ENCODE measurements at regions not wholly inside any gene's neighbourhood (a gene's known extent, or its start where the extent isn't known, plus 50 kb on each side); places are given as distances from the start of the nearest gene placed in this dataset.

DNA sequence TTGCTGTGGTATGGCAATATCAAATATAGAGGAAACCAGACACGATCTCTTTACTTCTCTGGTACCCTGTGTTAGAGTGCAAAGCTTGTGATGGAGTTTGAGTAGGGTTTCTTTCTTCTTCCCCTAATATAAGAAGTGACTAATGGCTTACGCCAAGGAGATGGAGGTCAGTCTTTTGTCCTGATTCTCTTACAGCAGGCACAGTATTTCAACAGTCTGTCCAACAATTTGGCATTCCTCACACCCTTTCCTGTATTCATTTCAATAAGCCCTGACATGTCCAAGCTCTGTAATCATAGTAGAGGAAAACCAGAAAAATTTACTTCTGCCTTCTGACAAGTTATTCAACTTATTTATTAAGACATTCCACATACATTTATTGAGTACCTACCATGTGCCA, 546.2 kb downstream of the TMEM135 start:
- Mint-ChIP-seq H3K4me1 (no peaks in the 10 kb centered on the region), H3K27me3 (ENCODE audit: low read depth in 2 of 2) (no peaks in the 10 kb centered on the region), H3K36me3 (peaks cover 7% of the 10 kb centered on the region), H3K27ac (no peak overlapping the region), H3K9me3 (peaks cover 7 to 9% of the 10 kb centered on the region in 2 donors), H3K4me3 (no peak overlapping the region)
- ATAC-seq, result no peak
- H3K4me3 ChIP-seq (ENCODE audit: low read length), result no peak overlapping the region
- TF ChIP-seq, protein P1, sequence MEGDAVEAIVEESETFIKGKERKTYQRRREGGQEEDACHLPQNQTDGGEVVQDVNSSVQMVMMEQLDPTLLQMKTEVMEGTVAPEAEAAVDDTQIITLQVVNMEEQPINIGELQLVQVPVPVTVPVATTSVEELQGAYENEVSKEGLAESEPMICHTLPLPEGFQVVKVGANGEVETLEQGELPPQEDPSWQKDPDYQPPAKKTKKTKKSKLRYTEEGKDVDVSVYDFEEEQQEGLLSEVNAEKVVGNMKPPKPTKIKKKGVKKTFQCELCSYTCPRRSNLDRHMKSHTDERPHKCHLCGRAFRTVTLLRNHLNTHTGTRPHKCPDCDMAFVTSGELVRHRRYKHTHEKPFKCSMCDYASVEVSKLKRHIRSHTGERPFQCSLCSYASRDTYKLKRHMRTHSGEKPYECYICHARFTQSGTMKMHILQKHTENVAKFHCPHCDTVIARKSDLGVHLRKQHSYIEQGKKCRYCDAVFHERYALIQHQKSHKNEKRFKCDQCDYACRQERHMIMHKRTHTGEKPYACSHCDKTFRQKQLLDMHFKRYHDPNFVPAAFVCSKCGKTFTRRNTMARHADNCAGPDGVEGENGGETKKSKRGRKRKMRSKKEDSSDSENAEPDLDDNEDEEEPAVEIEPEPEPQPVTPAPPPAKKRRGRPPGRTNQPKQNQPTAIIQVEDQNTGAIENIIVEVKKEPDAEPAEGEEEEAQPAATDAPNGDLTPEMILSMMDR (IDR thresholded peaks at IDR 0.05), result no peak
- H3K9me3 ChIP-seq (ENCODE audit: control insufficient read depth, insufficient read depth, low read length), result peaks cover 11% of the 10 kb centered on the region
- DNase-seq, result no peak
- H3K27me3 ChIP-seq (ENCODE audit: control insufficient read depth, insufficient read depth, low read length), result no peaks in the 10 kb centered on the region
- intact Hi-C loops (cut with micrococcal nuclease), result no loop called here
- H3K36me3 ChIP-seq (ENCODE audit: control insufficient read depth, insufficient read depth, low read length), result no peaks in the 10 kb centered on the region
- H3K4me1 ChIP-seq (ENCODE audit: control insufficient read depth, insufficient read depth, low read length), result no peaks in the 10 kb centered on the region
- WGBS (ENCODE audit: insufficient coverage), result 94% methylated on average over 2 of the region's 2 CpGs
- H3K27ac ChIP-seq (ENCODE audit: low read length), result no peak overlapping the region

- Mint-ChIP-seq H3K4me1 (no peaks in the 10 kb centered on the region), H3K27me3 (ENCODE audit: low read depth in 2 of 2) (no peaks in the 10 kb centered on the region), H3K9me3 (no peaks in the 10 kb centered on the region), H3K4me3 (no peak overlapping the region), H3K36me3 (no peaks in the 10 kb centered on the region), H3K27ac (no peak overlapping the region)
- TF ChIP-seq, protein P1 (IDR thresholded peaks at IDR 0.05), result no peak
- no peak overlapping the region for H3K27ac ChIP-seq (ENCODE audit: low read length)
- no peak for DNase-seq
- H3K4me1 ChIP-seq (ENCODE audit: control insufficient read depth, insufficient read depth, low read length), result no peaks in the 10 kb centered on the region
- H3K27me3 ChIP-seq (ENCODE audit: control insufficient read depth, insufficient read depth, low read length), result no peaks in the 10 kb centered on the region
- H3K36me3 ChIP-seq (ENCODE audit: control insufficient read depth, insufficient read depth, low read length), result no peaks in the 10 kb centered on the region
- no peaks in the 10 kb centered on the region for H3K9me3 ChIP-seq (ENCODE audit: control insufficient read depth, insufficient read depth, low read length)
- intact Hi-C loops (cut with micrococcal nuclease), result no loop called here
- H3K4me3 ChIP-seq (ENCODE audit: low read length), result no peak overlapping the region
- ATAC-seq, result no peak
These were observed 537.4 kb downstream of the TMEM135 start for GRCh38 chr11:87575088-87575487.

GRCh38 chr11:87574193-87574592, 536.5 kb downstream of the TMEM135 start:
- H3K9me3 ChIP-seq (ENCODE audit: control insufficient read depth, insufficient read depth, low read length), result no peaks in the 10 kb centered on the region
- Mint-ChIP-seq H3K4me1 (no peaks in the 10 kb centered on the region), H3K27me3 (ENCODE audit: low read depth in 2 of 2) (no peaks in the 10 kb centered on the region), H3K4me3 (no peak overlapping the region), H3K36me3 (no peaks in the 10 kb centered on the region), H3K9me3 (peaks cover 0 to 2% of the 10 kb centered on the region in 2 donors), H3K27ac (no peak overlapping the region)
- no peaks in the 10 kb centered on the region for H3K36me3 ChIP-seq (ENCODE audit: control insufficient read depth, insufficient read depth, low read length)
- intact Hi-C loops (cut with micrococcal nuclease), result no loop called here
- no peaks in the 10 kb centered on the region for H3K27me3 ChIP-seq (ENCODE audit: control insufficient read depth, insufficient read depth, low read length)
- TF ChIP-seq, protein P1 (IDR thresholded peaks at IDR 0.05), result no peak
- H3K27ac ChIP-seq (ENCODE audit: low read length), result no peak overlapping the region
- H3K4me1 ChIP-seq (ENCODE audit: control insufficient read depth, insufficient read depth, low read length), result no peaks in the 10 kb centered on the region
- no peak overlapping the region for H3K4me3 ChIP-seq (ENCODE audit: low read length)
- DNase-seq (no peak), ATAC-seq (no peak)

GRCh38 chr11:87573708-87574107, 536.0 kb downstream of the TMEM135 start:
- H3K4me1 Mint-ChIP-seq, result no peaks in the 10 kb centered on the region
- Histone ChIP-seq H3K4me1 (ENCODE audit: control insufficient read depth, insufficient read depth, low read length) (no peaks in the 10 kb centered on the region), H3K27me3 (ENCODE audit: control insufficient read depth, insufficient read depth, low read length) (no peaks in the 10 kb centered on the region), H3K4me3 (ENCODE audit: low read length) (no peak overlapping the region), H3K27ac (ENCODE audit: low read length) (no peak overlapping the region), H3K36me3 (ENCODE audit: control insufficient read depth, insufficient read depth, low read length) (no peaks in the 10 kb centered on the region), H3K9me3 (ENCODE audit: control insufficient read depth, insufficient read depth, low read length) (no peaks in the 10 kb centered on the region)
- H3K27ac Mint-ChIP-seq, result no peak overlapping the region
- DNase-seq, result no peak
- no peaks in the 10 kb centered on the region for H3K36me3 Mint-ChIP-seq
- peaks cover 0 to 2% of the 10 kb centered on the region in 2 donors for H3K9me3 Mint-ChIP-seq
- WGBS (ENCODE audit: insufficient coverage), result 58% methylated on average over 1 of the region's 1 CpG
- no peak overlapping the region for H3K4me3 Mint-ChIP-seq
- no peak for ATAC-seq
- intact Hi-C loops (cut with micrococcal nuclease), result no loop called here
- H3K27me3 Mint-ChIP-seq (ENCODE audit: low read depth in 2 of 2), result no peaks in the 10 kb centered on the region
- TF ChIP-seq, protein P1 (IDR thresholded peaks at IDR 0.05), result no peak

Measured in natural killer cell (primary cell).